ENCODE measurements at regions not wholly inside any gene's neighbourhood (a gene's known extent, or its start where the extent isn't known, plus 50 kb on each side); places are given as distances from the start of the nearest gene placed in this dataset.

- Histone ChIP-seq H3K4me1 (ENCODE audit: insufficient read depth, low read length) (peaks cover 2% of the 10 kb centered on the region; the same call in 1 of the 2 replicates), H3K79me2 (ENCODE audit: insufficient read depth, low read length) (peaks cover 2% of the 10 kb centered on the region; the same call in 1 of the 2 replicates), H3K23me2 (ENCODE audit: insufficient read length, low read depth, low read length, poor library complexity, severe bottlenecking) (no peaks in the 10 kb centered on the region), H2BK5ac (ENCODE audit: insufficient read length, low read length) (no peak overlapping the region), H3K56ac (ENCODE audit: insufficient read length, low read depth, low read length) (no peak overlapping the region), H3K27ac (ENCODE audit: insufficient read length, low read depth, low read length) (no peak overlapping the region), H3K9me3 (ENCODE audit: control insufficient read depth, low read depth, low read length) (no peaks in the 10 kb centered on the region), H4K8ac (replicated peaks; ENCODE audit: insufficient read length, low read depth, low read length) (no peak overlapping the region), H3T11ph (ENCODE audit: low read length) (no peak overlapping the region), H3K9ac (ENCODE audit: extremely low read depth, insufficient read length, low read length) (no peak overlapping the region), H4K20me1 (ENCODE audit: control insufficient read depth, insufficient read depth, insufficient read length) (no peaks in the 10 kb centered on the region), H2BK120ac (ENCODE audit: low read depth, low read length, poor library complexity, severe bottlenecking) (no peak overlapping the region), H3K23ac (ENCODE audit: insufficient read length, low read depth, low read length) (no peak overlapping the region), H3K4me2 (ENCODE audit: insufficient read depth, insufficient read length, low read length) (no peak overlapping the region), H3K79me1 (ENCODE audit: insufficient read depth, low read depth, low read length, poor library complexity, severe bottlenecking) (no peaks in the 10 kb centered on the region), H2AFZ (ENCODE audit: low read length) (no peak overlapping the region), H4K5ac (ENCODE audit: insufficient read length, low read depth, low read length) (no peak overlapping the region), H2BK20ac (ENCODE audit: low read depth, low read length, poor library complexity, severe bottlenecking) (no peak overlapping the region), H4K91ac (ENCODE audit: insufficient read length, low read depth, low read length) (no peak overlapping the region), H3K18ac (ENCODE audit: insufficient read length, low read depth, low read length) (no peak overlapping the region), H3K27me3 (ENCODE audit: insufficient read depth, low read length) (no peaks in the 10 kb centered on the region), H3K4ac (ENCODE audit: low read depth, low read length) (no peak overlapping the region), H2BK12ac (ENCODE audit: insufficient read length, low read depth, low read length) (no peak overlapping the region), H2BK15ac (ENCODE audit: low read depth, low read length) (no peak overlapping the region), H2AK5ac (ENCODE audit: insufficient read length, low read length) (no peak overlapping the region), H3K14ac (ENCODE audit: insufficient read depth, low read length) (no peak overlapping the region)
- no peaks in the 10 kb centered on the region for H3K9me3 Mint-ChIP-seq
- no peaks in the 10 kb centered on the region for H3K36me3 Mint-ChIP-seq (ENCODE audit: insufficient read depth in 1 of 3, low read depth in 3 of 3)
- no peaks in the 10 kb centered on the region for H3K27me3 Mint-ChIP-seq (ENCODE audit: low read depth)
- peaks cover 42 to 47% of the 10 kb centered on the region in 2 experiments for H3K4me1 Mint-ChIP-seq
- H3K27ac Mint-ChIP-seq, result no peak overlapping the region
- WGBS (ENCODE audit: extremely low coverage, insufficient read length, low lambda C conversion rate), result no CpG with 5 or more reads among the region's 1 CpG
- TF ChIP-seq CTCF (conservative IDR thresholded peaks at IDR 0.05), result no peak
- no peak for DNase-seq
- H3K4me3 Mint-ChIP-seq, result no peak overlapping the region
Measured at GRCh38 chr9:107540164-107540561, 50.6 kb upstream of the KLF4 start.
